HepG2 (cell line): ENCODE measurements at regions not wholly inside any gene's neighbourhood (a gene's known extent, or its start where the extent isn't known, plus 50 kb on each side); places are given as distances from the start of the nearest gene placed in this dataset.

ENCODE experiments used
- ATAC-seq: fragments of 200-7000 bp; cut with Tn5 transposase; 3 replicates; pipeline ENCODE4 v1.9.1; 2020; ENCODE audit warnings: mild to moderate bottlenecking, moderate library complexity
- BruUV-seq: library from RNA; stranded (reverse); fragments of 400-500 nt; replicated peaks from 2 replicates; lab custom pipeline; 2021; lab: Mats Ljungman, UMichigan
- CTCF ChIA-PET: fragments of 300-600 bp; formaldehyde crosslinking; extraction: SDS; loops from one replicate; lab custom pipeline; 2021; ENCODE audit warnings: low total read pairs, inconsistent platforms, low intra/inter-chr PET ratio; lab: Yijun Ruan, JAX
- POLR2A ChIA-PET: fragments of 350-600 bp; sonication (Branson Sonifier 250); formaldehyde crosslinking; loops from one replicate; lab custom pipeline; 2020; ENCODE audit warnings: antibody characterized with exemption, inconsistent platforms; lab: Yijun Ruan, JAX
- DNase-seq: peaks from one replicate; pipeline ENCODE4 v3.0.0-alpha.2; 2015; ENCODE audit warnings: low spot score
- FAIRE-seq: peaks from 3 replicates; lab custom pipeline; 2011; peaks lifted over from hg19 to GRCh38; lab: Jason Lieb, UNC
- H2AFZ ChIP-seq: one replicate; pipeline ENCODE4 v1.6.1; 2011; ENCODE audit warnings: low read length, inconsistent platforms
- H3K27ac ChIP-seq: fragments of 300-600 bp; 3 replicates; pipeline ENCODE4 v1.8.0; 2011; ENCODE audit warnings: mixed run types, mild to moderate bottlenecking, mixed read lengths, low read length, inconsistent platforms; ENCODE audit not compliant: insufficient read depth; ENCODE audit errors: extremely low read length
- H3K27me3 ChIP-seq, 2 experiments: fragments of 200-600 bp in 1 of 2; 2 replicates in 1 of 2; 3 replicates in 1 of 2; pipeline versions ENCODE4 v1.6.0 to v1.8.0; 2011; ENCODE audit warnings: low read length in 2 of 2, mild to moderate bottlenecking in 2 of 2, moderate library complexity in 2 of 2, inconsistent platforms in 1 of 2; ENCODE audit not compliant: insufficient read depth in 2 of 2, control insufficient read depth in 1 of 2
- H3K36me3 ChIP-seq, 2 experiments: fragments of 200-600 bp in 1 of 2; replicated peaks in 1 of 2; 2 replicates in 1 of 2; 3 replicates in 1 of 2; pipeline versions ENCODE4 v1.5.1 to v1.8.0; 2011; ENCODE audit warnings: low read length in 2 of 2, inconsistent platforms in 1 of 2; ENCODE audit not compliant: insufficient read depth in 2 of 2, control insufficient read depth in 1 of 2
- H3K4me1 ChIP-seq: 2 replicates; pipeline ENCODE4 v1.5.1; 2012; ENCODE audit warnings: low read length, inconsistent platforms; ENCODE audit not compliant: insufficient read depth
- H3K4me2 ChIP-seq: 2 replicates; pipeline ENCODE4 v1.6.0; 2011; ENCODE audit warnings: low read depth, low read length, inconsistent platforms
- H3K4me3 ChIP-seq, 3 experiments: fragments of 200-600 bp in 1 of 3; sonication (generic), shearing (Covaris generic) in 1 of 3; replicated peaks in 1 of 3; 2 replicates each; pipeline ENCODE4 v1.5.1; 2011 to 2016; ENCODE audit warnings: low read length in 3 of 3, inconsistent platforms in 2 of 3, low read depth in 2 of 3, mild to moderate bottlenecking in 2 of 3, control low read depth in 1 of 3, mixed read lengths in 1 of 3; ENCODE audit not compliant: insufficient read depth in 1 of 3
- H3K79me2 ChIP-seq: one replicate; pipeline ENCODE4 v1.6.1; 2011; ENCODE audit warnings: low read length, inconsistent platforms; ENCODE audit not compliant: insufficient read depth
- H3K9ac ChIP-seq: 2 replicates; pipeline ENCODE4 v1.6.0; 2011; ENCODE audit warnings: mild to moderate bottlenecking, low read depth, low read length, inconsistent platforms; ENCODE audit not compliant: insufficient read depth
- H3K9me3 ChIP-seq: 2 replicates; pipeline ENCODE4 v1.5.1; 2012; ENCODE audit warnings: mild to moderate bottlenecking, low read length
- H4K20me1 ChIP-seq: 2 replicates; pipeline ENCODE4 v1.6.0; 2011; ENCODE audit warnings: inconsistent platforms, mild to moderate bottlenecking, low read length, moderate library complexity; ENCODE audit not compliant: insufficient read depth
- BCL6 ChIP-seq: IDR thresholded peaks from 2 replicates; pipeline ENCODE4 v1.6.1; 2016; ENCODE audit warnings: missing genetic modification reagents, missing compliant biosample characterization
- GATAD2A ChIP-seq: IDR thresholded peaks from 2 replicates; pipeline ENCODE4 v1.6.1; 2016
- HCFC1 ChIP-seq: fragments of 150-350 bp; IDR thresholded peaks from 2 replicates; pipeline ENCODE4 v1.6.1; 2014; ENCODE audit warnings: low read depth, low read length
- KAT8 ChIP-seq: IDR thresholded peaks from 2 replicates; pipeline ENCODE4 v1.6.1; 2016; ENCODE audit warnings: missing genetic modification reagents, missing compliant biosample characterization
- MYC ChIP-seq: sonication (generic); formaldehyde crosslinking; IDR thresholded peaks from 2 replicates; pipeline ENCODE4 v1.9.0; 2021; ENCODE audit warnings: missing genetic modification reagents, borderline replicate concordance
- NFE2L2 ChIP-seq: fragments of 150-350 bp; IDR thresholded peaks from 2 replicates; pipeline ENCODE4 v1.6.1; 2014; ENCODE audit warnings: low read length
- NR2F6 ChIP-seq, 2 experiments: IDR thresholded peaks; 2 replicates each; pipeline ENCODE4 v1.6.1; 2016; ENCODE audit warnings: antibody characterized with exemption in 1 of 2, mild to moderate bottlenecking in 1 of 2
- POGZ ChIP-seq: sonication (generic); formaldehyde crosslinking; IDR thresholded peaks from 2 replicates; pipeline ENCODE4 v1.4.0; 2020; ENCODE audit warnings: mild to moderate bottlenecking, missing genetic modification reagents
- SALL1 ChIP-seq: sonication (generic); formaldehyde crosslinking; IDR thresholded peaks from 2 replicates; pipeline ENCODE4 v1.8.0; 2022; ENCODE audit warnings: mild to moderate bottlenecking, missing genetic modification reagents
- SIX1 ChIP-seq: sonication (generic); formaldehyde crosslinking; IDR thresholded peaks from 2 replicates; pipeline ENCODE4 v1.4.0; 2020; ENCODE audit warnings: missing genetic modification reagents, borderline replicate concordance
- TARDBP ChIP-seq: sonication (generic); formaldehyde crosslinking; IDR thresholded peaks from 2 replicates; pipeline ENCODE4 v1.8.0; 2022; ENCODE audit warnings: mild to moderate bottlenecking, missing genetic modification reagents
- ZBTB7B ChIP-seq: sonication (generic); formaldehyde crosslinking; IDR thresholded peaks from 2 replicates; pipeline ENCODE4 v1.4.0; 2020; ENCODE audit warnings: missing genetic modification reagents
- ZNF44 ChIP-seq: sonication (generic); formaldehyde crosslinking; IDR thresholded peaks from 2 replicates; pipeline ENCODE4 v1.5.1; 2020; ENCODE audit warnings: mild to moderate bottlenecking, missing genetic modification reagents
- ZNF629 ChIP-seq: sonication (generic); formaldehyde crosslinking; conservative IDR thresholded peaks from 2 replicates; pipeline ENCODE4 v1.5.0; 2020; ENCODE audit warnings: missing genetic modification reagents
- ZNF709 ChIP-seq: sonication (generic); formaldehyde crosslinking; IDR thresholded peaks from 2 replicates; pipeline ENCODE4 v1.5.0; 2020; ENCODE audit warnings: mild to moderate bottlenecking, missing genetic modification reagents
- WGBS: methylation state at CpG from one replicate; pipeline ENCODE4 v1.1.6; 2017; ENCODE audit warnings: low lambda C conversion rate; 5-methylcytosine and 5-hydroxymethylcytosine counted together
- in situ Hi-C: cut with HindIII; loops from 2 replicates; pipeline ENCODE4 v1.10.0; 2017; ENCODE audit warnings: low pct_unique_long_range_greater_than_20kb; ENCODE audit not compliant: extremely low pct_ligation_motif_present
- intact Hi-C: fragments of 100-400 bp; cut with micrococcal nuclease; formaldehyde crosslinking; loops from one replicate; pipeline ENCODE4 v1.10.0; 2022; ENCODE audit not compliant: unreplicated experiment
- TF ChIP-seq, protein P1 (sequence below): sonication (generic); formaldehyde crosslinking; IDR thresholded peaks from 2 replicates; pipeline ENCODE4 v1.5.0; 2020; ENCODE audit warnings: missing genetic modification reagents
- TF ChIP-seq, protein P2 (sequence below): sonication (generic); formaldehyde crosslinking; IDR thresholded peaks from 2 replicates; pipeline ENCODE4 v1.4.0; 2020; ENCODE audit warnings: missing genetic modification reagents
- TF ChIP-seq, protein P3 (sequence below): IDR thresholded peaks from 2 replicates; pipeline ENCODE4 v1.6.1; 2016; ENCODE audit warnings: low read depth, missing genetic modification reagents, missing compliant biosample characterization

DNA sequence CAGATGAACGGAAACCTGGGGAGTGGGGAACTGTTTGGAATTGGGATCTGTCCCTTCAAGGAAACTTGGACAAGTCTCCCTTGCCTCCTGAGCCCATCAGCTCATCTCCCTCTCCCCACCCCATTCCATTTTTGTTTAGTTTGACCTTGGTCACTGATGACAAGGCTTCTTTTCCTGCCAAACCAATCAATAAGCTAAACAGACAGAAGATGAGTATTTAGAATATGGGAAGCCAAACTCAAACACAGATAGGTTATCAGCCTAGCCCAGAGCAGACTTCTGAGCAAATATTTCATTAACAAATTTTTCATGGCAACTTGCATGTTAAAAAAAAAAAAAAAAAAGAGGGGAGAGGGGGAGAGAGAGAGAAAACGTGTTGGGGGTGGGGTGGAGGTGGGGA lies 337.2 kb upstream of the PROX1 start:
- peak; percentile 89 for ATAC-seq
- Histone ChIP-seq H3K36me3 (no peaks in the 10 kb centered on the region), H3K4me3 (no peak overlapping the region), H2AFZ (no peak overlapping the region), H4K20me1 (no peaks in the 10 kb centered on the region), H3K27me3 (no peaks in the 10 kb centered on the region), H3K27ac (peak overlapping the region; percentile 20), H3K79me2 (no peaks in the 10 kb centered on the region), H3K4me1 (peaks cover 53% of the 10 kb centered on the region), H3K9me3 (no peaks in the 10 kb centered on the region), H3K9ac (no peak overlapping the region), H3K4me2 (peak overlapping the region; percentile 45; the same call in 1 of the 2 replicates)
- in situ Hi-C loops (no loop called here), intact Hi-C loops (loop anchor here (2.0 to 10.0 kb wide), 2 partner anchors 82 to 276 kb away; no protein-coding TSS in a partner anchor)
- peak; percentile 65 for DNase-seq
- POLR2A ChIA-PET: interaction anchor here (0.6 to 1.3 kb wide), 9 partner anchors 39 to 549 kb away, joined by 3 to 7 read pairs (median 3); partner anchors contain the start of gene PROX1
- no TSS peak for BruUV-seq
- 16% methylated on average over 2 of the region's 2 CpGs for WGBS
- peak; percentile 32 for FAIRE-seq
- CTCF ChIA-PET: no interaction called here
- TF ChIP-seq ZNF709 (CRISPR knock-in tag) (no peak; the same call in 1 of the 2 replicates), HCFC1 (no peak), SIX1 (CRISPR knock-in tag) (peak; percentile 39; the same call in 1 of the 2 replicates), GATAD2A (CRISPR knock-in tag) (peak; percentile 84), ZNF44 (CRISPR knock-in tag) (no peak), NR2F6 (IDR thresholded peaks at IDR 0.05) (0 out of 2 replicates have a peak, but pooled peaks have one; percentile 25), NR2F6 (CRISPR knock-in tag; IDR thresholded peaks at IDR 0.05) (peak; percentile 51), MYC (no peak), KAT8 (CRISPR knock-in tag) (peak; percentile 41; the same call in 1 of the 2 replicates), SALL1 (CRISPR knock-in tag) (peak; percentile 75; the same call in 1 of the 2 replicates), NFE2L2 (peak; percentile 26; the same call in 1 of the 2 replicates), ZNF629 (no peak), ZBTB7B (CRISPR knock-in tag) (no peak), POGZ (CRISPR knock-in tag) (peak; percentile 17; the same call in 1 of the 2 replicates), TARDBP (CRISPR knock-in tag) (0 out of 2 replicates have a peak, but pooled peaks have one; percentile 41), BCL6 (CRISPR knock-in tag) (peak; percentile 71)
- TF ChIP-seq, protein P1, sequence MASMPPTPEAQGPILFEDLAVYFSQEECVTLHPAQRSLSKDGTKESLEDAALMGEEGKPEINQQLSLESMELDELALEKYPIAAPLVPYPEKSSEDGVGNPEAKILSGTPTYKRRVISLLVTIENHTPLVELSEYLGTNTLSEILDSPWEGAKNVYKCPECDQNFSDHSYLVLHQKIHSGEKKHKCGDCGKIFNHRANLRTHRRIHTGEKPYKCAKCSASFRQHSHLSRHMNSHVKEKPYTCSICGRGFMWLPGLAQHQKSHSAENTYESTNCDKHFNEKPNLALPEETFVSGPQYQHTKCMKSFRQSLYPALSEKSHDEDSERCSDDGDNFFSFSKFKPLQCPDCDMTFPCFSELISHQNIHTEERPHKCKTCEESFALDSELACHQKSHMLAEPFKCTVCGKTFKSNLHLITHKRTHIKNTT (CRISPR knock-in tag): no peak
- TF ChIP-seq, protein P2, sequence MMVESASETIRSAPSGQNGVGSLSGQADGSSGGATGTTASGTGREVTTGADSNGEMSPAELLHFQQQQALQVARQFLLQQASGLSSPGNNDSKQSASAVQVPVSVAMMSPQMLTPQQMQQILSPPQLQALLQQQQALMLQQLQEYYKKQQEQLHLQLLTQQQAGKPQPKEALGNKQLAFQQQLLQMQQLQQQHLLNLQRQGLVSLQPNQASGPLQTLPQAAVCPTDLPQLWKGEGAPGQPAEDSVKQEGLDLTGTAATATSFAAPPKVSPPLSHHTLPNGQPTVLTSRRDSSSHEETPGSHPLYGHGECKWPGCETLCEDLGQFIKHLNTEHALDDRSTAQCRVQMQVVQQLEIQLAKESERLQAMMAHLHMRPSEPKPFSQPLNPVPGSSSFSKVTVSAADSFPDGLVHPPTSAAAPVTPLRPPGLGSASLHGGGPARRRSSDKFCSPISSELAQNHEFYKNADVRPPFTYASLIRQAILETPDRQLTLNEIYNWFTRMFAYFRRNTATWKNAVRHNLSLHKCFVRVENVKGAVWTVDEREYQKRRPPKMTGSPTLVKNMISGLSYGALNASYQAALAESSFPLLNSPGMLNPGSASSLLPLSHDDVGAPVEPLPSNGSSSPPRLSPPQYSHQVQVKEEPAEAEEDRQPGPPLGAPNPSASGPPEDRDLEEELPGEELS (CRISPR knock-in tag): peak; percentile 80
- TF ChIP-seq, protein P3, sequence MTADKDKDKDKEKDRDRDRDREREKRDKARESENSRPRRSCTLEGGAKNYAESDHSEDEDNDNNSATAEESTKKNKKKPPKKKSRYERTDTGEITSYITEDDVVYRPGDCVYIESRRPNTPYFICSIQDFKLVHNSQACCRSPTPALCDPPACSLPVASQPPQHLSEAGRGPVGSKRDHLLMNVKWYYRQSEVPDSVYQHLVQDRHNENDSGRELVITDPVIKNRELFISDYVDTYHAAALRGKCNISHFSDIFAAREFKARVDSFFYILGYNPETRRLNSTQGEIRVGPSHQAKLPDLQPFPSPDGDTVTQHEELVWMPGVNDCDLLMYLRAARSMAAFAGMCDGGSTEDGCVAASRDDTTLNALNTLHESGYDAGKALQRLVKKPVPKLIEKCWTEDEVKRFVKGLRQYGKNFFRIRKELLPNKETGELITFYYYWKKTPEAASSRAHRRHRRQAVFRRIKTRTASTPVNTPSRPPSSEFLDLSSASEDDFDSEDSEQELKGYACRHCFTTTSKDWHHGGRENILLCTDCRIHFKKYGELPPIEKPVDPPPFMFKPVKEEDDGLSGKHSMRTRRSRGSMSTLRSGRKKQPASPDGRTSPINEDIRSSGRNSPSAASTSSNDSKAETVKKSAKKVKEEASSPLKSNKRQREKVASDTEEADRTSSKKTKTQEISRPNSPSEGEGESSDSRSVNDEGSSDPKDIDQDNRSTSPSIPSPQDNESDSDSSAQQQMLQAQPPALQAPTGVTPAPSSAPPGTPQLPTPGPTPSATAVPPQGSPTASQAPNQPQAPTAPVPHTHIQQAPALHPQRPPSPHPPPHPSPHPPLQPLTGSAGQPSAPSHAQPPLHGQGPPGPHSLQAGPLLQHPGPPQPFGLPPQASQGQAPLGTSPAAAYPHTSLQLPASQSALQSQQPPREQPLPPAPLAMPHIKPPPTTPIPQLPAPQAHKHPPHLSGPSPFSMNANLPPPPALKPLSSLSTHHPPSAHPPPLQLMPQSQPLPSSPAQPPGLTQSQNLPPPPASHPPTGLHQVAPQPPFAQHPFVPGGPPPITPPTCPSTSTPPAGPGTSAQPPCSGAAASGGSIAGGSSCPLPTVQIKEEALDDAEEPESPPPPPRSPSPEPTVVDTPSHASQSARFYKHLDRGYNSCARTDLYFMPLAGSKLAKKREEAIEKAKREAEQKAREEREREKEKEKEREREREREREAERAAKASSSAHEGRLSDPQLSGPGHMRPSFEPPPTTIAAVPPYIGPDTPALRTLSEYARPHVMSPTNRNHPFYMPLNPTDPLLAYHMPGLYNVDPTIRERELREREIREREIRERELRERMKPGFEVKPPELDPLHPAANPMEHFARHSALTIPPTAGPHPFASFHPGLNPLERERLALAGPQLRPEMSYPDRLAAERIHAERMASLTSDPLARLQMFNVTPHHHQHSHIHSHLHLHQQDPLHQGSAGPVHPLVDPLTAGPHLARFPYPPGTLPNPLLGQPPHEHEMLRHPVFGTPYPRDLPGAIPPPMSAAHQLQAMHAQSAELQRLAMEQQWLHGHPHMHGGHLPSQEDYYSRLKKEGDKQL (CRISPR knock-in tag): peak; percentile 51; the same call in 1 of the 2 replicates
